ENCODE measurements at regions not wholly inside any gene's neighbourhood (a gene's known extent, or its start where the extent isn't known, plus 50 kb on each side); places are given as distances from the start of the nearest gene placed in this dataset.

- Mint-ChIP-seq H3K4me1 (peaks cover 63% of the 10 kb centered on the region), H3K36me3 (ENCODE audit: low read depth) (peaks cover 11% of the 10 kb centered on the region), H3K27ac (peak overlapping the region; percentile 89), H3K27me3 (ENCODE audit: low read depth, poor library complexity) (no peaks in the 10 kb centered on the region), H3K4me3 (peak overlapping the region; percentile 63), H3K9me3 (no peaks in the 10 kb centered on the region)
- peak; percentile 9 for DNase-seq
- no peak for TF ChIP-seq CTCF (IDR thresholded peaks at IDR 0.05)
Measured at GRCh38 chr4:20354120-20354519, 102.4 kb downstream of the SLIT2 start.

GRCh38 chr4:20356565-20356964, 104.9 kb downstream of the SLIT2 start:
- Mint-ChIP-seq H3K9me3 (no peaks in the 10 kb centered on the region), H3K27ac (peak overlapping the region; percentile 94), H3K4me1 (peaks cover 71% of the 10 kb centered on the region), H3K36me3 (ENCODE audit: low read depth) (peaks cover 17% of the 10 kb centered on the region), H3K4me3 (peak overlapping the region; percentile 69), H3K27me3 (ENCODE audit: low read depth, poor library complexity) (no peaks in the 10 kb centered on the region)
- DNase-seq, result peak; percentile 26
- no peak for TF ChIP-seq CTCF (IDR thresholded peaks at IDR 0.05)

- DNase-seq, result no peak
- Mint-ChIP-seq H3K27ac (no peak overlapping the region), H3K4me1 (peaks cover 64% of the 10 kb centered on the region)
Measured at GRCh38 chr4:20358110-20358509, 106.4 kb downstream of the SLIT2 start.

GRCh38 chr4:20359692-20360091, 108.0 kb downstream of the SLIT2 start:
- Mint-ChIP-seq H3K36me3 (ENCODE audit: low read depth) (peaks cover 17% of the 10 kb centered on the region), H3K4me1 (peaks cover 48% of the 10 kb centered on the region), H3K27ac (peak overlapping the region; percentile 88), H3K9me3 (no peaks in the 10 kb centered on the region), H3K4me3 (no peak overlapping the region), H3K27me3 (ENCODE audit: low read depth, poor library complexity) (no peaks in the 10 kb centered on the region)
- no peak for DNase-seq
- no peak for TF ChIP-seq CTCF (IDR thresholded peaks at IDR 0.05)

More at GRCh38 chr4:20358110-20358509, 106.4 kb downstream of the SLIT2 start:
- TF ChIP-seq CTCF (IDR thresholded peaks at IDR 0.05), result no peak
- peaks cover 17% of the 10 kb centered on the region for H3K36me3 Mint-ChIP-seq (ENCODE audit: low read depth)
- no peaks in the 10 kb centered on the region for H3K9me3 Mint-ChIP-seq
- no peak overlapping the region for H3K4me3 Mint-ChIP-seq
- no peaks in the 10 kb centered on the region for H3K27me3 Mint-ChIP-seq (ENCODE audit: low read depth, poor library complexity)

- DNase-seq, result no peak
- H3K4me3 Mint-ChIP-seq, result no peak overlapping the region
- H3K27me3 Mint-ChIP-seq (ENCODE audit: low read depth, poor library complexity), result no peaks in the 10 kb centered on the region
- TF ChIP-seq CTCF (IDR thresholded peaks at IDR 0.05), result no peak
- peaks cover 24% of the 10 kb centered on the region for H3K4me1 Mint-ChIP-seq
- no peaks in the 10 kb centered on the region for H3K9me3 Mint-ChIP-seq
- H3K36me3 Mint-ChIP-seq (ENCODE audit: low read depth), result peaks cover 31% of the 10 kb centered on the region
- no peak overlapping the region for H3K27ac Mint-ChIP-seq
Measured at GRCh38 chr4:20362148-20362547, 110.4 kb downstream of the SLIT2 start.

- Mint-ChIP-seq H3K36me3 (ENCODE audit: low read depth) (peaks cover 14% of the 10 kb centered on the region), H3K27ac (no peak overlapping the region), H3K4me1 (peaks cover 24% of the 10 kb centered on the region), H3K27me3 (ENCODE audit: low read depth, poor library complexity) (no peaks in the 10 kb centered on the region), H3K4me3 (no peak overlapping the region), H3K9me3 (no peaks in the 10 kb centered on the region)
- no peak for TF ChIP-seq CTCF (IDR thresholded peaks at IDR 0.05)
- no peak for DNase-seq
Measured at GRCh38 chr4:20364969-20365368, 113.3 kb downstream of the SLIT2 start.
